Cardiac fibroblast (primary cell): ENCODE measurements at regions not wholly inside any gene's neighbourhood (a gene's known extent, or its start where the extent isn't known, plus 50 kb on each side); places are given as distances from the start of the nearest gene placed in this dataset.

ENCODE experiments used
- DNase-seq, 2 donors: peaks; one replicate each; pipeline versions ENCODE4 v3.0.0 to v3.0.0-alpha.2; 2010; ENCODE audit warnings: low read depth in 2 of 2
- H3K4me3 ChIP-seq, 2 donors: replicated peaks in 1 of 2; 1 replicate in 1 of 2; 2 replicates in 1 of 2; pipeline ENCODE4 v1.5.1; 2011; ENCODE audit warnings: low read depth in 2 of 2, low read length in 2 of 2, mild to moderate bottlenecking in 2 of 2, moderate library complexity in 1 of 2
- CTCF ChIP-seq: IDR thresholded peaks from one replicate; pipeline ENCODE4 v1.5.1; 2011; ENCODE audit warnings: low read depth, mild to moderate bottlenecking, low read length, inconsistent platforms

GRCh38 chr5:155104441-155104840 lies 90.9 kb downstream of the KIF4B start:
- TF ChIP-seq CTCF: no peak
- no peak for DNase-seq
- no peak overlapping the region for H3K4me3 ChIP-seq

- TF ChIP-seq CTCF: no peak
- H3K4me3 ChIP-seq: no peak overlapping the region
- no peak for DNase-seq
Observed at GRCh38 chr5:155106221-155106620, 92.7 kb downstream of the KIF4B start.

- H3K4me3 ChIP-seq: no peak overlapping the region
- no peak for DNase-seq
- no peak for TF ChIP-seq CTCF
Observed at GRCh38 chr5:155113888-155114287, 100.3 kb downstream of the KIF4B start.

- DNase-seq: no peak
- H3K4me3 ChIP-seq: no peak overlapping the region
- no peak for TF ChIP-seq CTCF
Observed at GRCh38 chr5:155114655-155115054, 101.1 kb downstream of the KIF4B start.

DNA sequence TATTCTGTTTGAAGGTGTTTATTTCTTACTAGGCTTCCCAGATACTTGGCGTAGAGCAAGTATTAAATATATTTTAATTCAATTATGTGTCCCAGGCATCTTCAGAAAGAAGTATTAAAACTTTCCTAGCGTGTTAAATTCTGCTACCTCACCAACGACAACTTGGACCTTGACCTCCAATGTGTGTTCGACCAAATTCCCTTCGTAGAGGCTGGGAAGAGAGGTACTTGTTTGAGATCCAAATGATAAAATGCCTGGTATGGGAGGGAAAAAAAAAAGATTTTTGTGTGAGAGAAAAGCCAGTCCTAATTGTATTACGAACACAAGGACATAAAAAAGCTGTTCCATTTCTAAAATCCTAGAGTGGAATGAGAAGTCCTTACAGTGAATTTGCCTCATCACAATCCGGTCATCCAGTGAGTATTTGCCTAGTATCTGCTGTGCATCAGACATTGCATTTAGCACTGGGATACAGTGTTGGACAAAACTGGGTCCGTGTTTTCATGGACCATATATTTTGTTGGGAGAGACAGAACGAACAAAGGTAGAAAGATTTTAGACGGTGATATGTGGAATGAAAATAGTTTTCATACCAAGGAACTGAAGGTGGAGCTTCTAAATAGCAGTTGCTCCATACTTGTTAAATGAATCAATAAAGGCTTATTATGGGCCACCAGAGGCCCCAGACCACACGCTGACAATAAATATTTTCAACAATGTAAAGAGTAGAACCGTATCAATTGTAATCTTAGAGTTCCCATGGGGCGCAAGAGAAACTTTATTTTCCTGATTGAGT lies 103.1 kb downstream of the KIF4B start:
- TF ChIP-seq CTCF: no peak
- no peak overlapping the region for H3K4me3 ChIP-seq
- no peak for DNase-seq

DNA sequence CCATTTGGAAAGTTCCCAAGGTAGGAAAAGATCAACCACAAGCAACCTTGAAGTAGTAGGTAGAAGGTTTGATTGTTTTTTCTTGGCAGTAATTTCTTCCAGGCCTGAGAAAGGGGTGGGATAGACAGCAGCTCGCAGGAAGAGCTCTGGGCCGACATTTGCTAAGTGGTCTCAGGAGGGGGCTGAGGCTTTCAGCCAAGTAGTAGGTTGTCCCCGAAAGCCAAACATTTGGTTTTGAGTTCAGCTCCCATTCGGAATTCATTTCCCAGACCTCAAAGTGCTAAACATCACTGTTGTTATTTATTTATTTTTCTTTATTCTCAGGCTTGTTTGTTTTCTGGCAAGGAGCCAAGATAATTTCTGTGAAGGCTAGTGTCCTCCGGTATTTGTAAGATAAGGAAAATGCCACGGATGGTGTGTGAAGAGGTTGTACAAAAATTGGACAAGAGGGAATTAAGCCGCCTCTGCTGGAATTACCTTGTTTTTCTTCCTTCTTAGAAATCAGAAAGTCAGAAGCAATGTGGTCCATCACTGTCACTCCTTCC lies 112.1 kb downstream of the KIF4B start:
- TF ChIP-seq CTCF: no peak
- DNase-seq: no peak

More for the DNA sequence above, 112.1 kb downstream of the KIF4B start:
- no peak overlapping the region for H3K4me3 ChIP-seq
